ENCODE measurements at regions not wholly inside any gene's neighbourhood (a gene's known extent, or its start where the extent isn't known, plus 50 kb on each side); places are given as distances from the start of the nearest gene placed in this dataset.
A peak's percentile ranks its signal among the peaks of the same experiment; 100 is the strongest.
"Not testable (repeated sequence)": the region's sequence is repeated elsewhere in the genome, so short reads cannot be mapped to it uniquely, and the experiment has no call there.

DNA sequence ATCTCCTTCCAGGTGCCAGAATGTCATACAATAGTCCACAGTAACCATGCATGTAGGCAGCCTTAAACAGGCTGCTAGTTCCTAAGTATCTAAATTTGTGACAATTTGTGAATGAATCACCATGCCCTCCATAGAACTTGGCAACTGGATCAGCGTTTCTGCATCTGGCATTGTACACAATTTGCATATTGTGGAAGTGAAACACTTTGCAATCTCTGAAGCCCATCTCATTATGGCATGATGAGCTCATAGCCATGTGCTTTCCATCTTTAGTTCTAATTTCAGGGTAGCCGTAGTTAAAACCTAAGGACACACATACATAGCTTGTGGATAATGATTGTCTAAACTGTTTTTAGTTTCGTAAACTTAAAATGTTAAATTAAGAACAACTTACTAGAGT is 573.6 kb downstream of the PPP4R3C start:
- DNase-seq (ENCODE audit: low read depth, low spot score), result peak; percentile 4

DNA sequence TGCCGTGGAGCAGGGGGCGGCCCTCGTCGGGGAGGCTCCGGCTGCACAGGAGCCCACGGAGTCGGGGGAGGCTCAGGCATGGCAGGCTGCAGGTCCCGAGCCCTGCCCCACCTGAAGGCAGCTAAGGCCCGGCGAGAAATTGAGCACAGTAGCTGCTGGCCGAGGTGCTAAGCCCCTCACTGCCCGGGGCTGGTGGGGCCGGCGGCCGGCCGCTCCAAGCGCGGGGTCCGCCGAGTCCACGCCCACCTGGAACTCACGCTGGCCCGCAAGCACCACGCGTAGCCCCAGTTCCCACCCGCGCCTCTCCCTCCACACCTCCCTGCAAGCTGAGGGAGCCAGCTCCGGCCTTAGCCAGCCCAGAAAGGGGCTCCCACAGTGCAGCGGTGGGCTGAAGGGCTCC is 589.4 kb downstream of the PPP4R3C start:
- no peak for DNase-seq (ENCODE audit: low read depth, low spot score)

DNA sequence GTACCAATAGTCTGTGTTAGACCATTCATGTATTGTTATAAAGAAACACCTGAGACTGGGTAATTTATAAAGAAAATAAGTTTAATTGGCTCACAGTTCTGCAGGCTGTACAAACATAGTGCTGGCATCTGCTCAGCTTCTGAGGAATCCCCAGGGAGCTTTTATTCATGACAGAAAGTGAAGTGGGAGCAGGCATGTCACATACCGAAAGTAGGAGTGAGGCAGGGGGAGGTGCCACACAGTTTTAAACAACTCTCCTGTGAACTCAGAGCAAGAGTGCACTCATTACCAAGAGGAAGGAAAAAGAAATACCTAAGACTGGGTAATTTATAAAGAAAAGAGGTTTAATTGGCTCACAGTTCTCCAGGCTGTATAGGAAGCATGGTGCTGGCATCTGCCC is 591.2 kb downstream of the PPP4R3C start:
- no peak for DNase-seq (ENCODE audit: low read depth, low spot score)

DNA sequence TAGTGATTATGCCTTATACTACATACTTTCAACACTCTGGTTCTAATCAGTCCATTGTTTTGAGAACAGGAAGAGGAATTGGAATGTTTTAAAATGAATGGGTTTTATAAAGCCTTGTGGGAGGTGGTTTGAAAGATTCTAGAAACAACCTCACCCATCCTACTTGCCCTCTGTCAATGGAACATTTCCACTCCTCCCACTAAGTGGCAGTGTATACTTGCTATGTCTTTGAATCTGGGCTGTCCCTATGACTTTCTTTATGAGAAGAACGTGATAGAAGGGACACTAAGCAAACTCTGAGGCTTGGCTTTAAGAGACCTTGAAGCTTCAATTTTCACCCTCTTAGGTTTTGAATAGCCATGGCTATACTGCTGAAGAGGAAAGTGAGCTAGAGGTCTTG is 611.2 kb downstream of the PPP4R3C start:
- DNase-seq (ENCODE audit: low read depth, low spot score), result peak; percentile 41

DNA sequence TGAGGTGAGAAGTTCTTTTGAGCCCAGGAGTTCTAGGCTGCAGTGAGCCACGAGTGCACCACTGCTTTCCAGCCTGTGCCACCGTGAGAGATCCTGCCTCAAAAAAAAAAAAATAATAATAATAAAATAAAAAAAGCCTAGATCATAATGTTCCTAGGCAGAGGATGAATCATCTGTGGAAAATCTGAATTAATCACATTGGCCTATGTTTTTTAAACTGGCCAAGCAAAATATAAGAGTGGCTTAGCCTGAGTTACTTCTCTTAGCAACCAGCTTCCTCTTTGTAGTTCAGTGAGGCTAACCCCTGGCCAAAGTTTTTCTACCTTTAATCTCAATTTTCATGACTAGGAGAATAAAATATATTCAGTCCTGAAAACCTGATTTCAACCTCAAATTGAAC is 614.6 kb downstream of the PPP4R3C start:
- peak; percentile 40 for DNase-seq (ENCODE audit: low read depth, low spot score)

DNA sequence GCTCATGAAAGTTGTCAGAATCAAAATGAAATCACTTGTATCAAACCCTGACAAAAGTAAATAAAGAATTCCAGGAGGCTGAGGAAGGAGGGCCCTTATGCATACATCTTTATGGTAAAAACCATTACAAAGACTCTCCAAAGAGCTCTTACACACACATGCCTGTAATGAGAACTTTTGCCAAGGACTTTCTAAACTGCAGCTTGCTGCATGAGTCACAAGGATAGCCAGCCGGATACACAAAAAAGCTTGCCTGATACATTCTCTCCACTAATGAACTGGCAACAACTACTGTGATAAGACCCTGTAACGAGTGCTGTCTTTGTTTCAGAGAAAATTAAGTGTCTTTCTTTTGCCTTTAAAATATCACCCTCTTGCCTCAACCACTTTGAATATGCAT is 618.1 kb downstream of the PPP4R3C start:
- peak; percentile 70 for DNase-seq (ENCODE audit: low read depth, low spot score)

DNA sequence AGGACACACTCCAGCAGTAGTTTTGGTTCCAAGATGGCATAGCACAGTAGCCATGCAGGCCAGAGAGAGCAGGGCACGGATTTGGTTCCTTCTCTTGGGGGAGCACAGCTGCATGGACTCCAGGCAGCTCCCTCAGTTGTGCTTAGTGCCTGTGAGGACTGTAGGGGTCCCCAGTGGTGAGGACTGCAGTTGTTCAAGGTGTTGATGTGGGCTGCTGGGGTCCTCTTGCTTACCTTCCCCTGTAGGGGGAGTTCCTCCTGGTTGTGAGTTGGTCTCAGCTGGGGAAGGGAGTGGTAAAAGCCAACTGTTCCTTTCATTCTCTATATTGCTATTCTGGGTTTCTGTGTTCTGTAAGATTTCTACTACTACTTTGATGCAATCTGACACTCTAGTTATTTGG is 606.5 kb downstream of the MAGEB5 start:
- no peak for DNase-seq (ENCODE audit: low read depth, low spot score)

DNA sequence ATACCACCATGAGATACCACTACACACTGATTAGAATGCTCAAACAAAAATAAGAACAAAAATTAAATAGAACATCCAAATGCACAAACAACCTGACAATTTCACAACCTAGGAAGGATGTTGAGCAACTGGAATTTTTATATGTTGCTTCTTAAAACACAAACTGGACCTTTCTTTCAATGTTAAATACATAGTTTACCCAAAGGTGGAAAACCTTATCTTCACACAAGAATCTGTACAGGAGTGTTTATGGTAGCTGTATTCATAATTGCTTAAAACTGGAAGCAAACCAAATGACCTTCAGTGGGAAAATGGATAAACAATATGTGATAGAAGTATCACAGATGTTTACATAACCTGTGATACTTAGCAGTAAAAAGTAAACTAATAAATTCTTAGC is 573.8 kb downstream of the MAGEB5 start:
- DNase-seq (ENCODE audit: low read depth, low spot score), result no peak

- no peak for DNase-seq (ENCODE audit: low read depth, low spot score)
Observed at GRCh38 chrX:26788402-26788998, 572.5 kb downstream of the MAGEB5 start.

GRCh38 chrX:26783512-26784225 is 567.7 kb downstream of the MAGEB5 start:
- peak; percentile 49 for DNase-seq (ENCODE audit: low read depth, low spot score)

GRCh38 chrX:26778320-26778888 is 562.4 kb downstream of the MAGEB5 start:
- DNase-seq (ENCODE audit: low read depth, low spot score), result no peak

- DNase-seq (ENCODE audit: low read depth, low spot score), result no peak
Observed at GRCh38 chrX:26762253-26762652, 546.3 kb downstream of the MAGEB5 start.

DNA sequence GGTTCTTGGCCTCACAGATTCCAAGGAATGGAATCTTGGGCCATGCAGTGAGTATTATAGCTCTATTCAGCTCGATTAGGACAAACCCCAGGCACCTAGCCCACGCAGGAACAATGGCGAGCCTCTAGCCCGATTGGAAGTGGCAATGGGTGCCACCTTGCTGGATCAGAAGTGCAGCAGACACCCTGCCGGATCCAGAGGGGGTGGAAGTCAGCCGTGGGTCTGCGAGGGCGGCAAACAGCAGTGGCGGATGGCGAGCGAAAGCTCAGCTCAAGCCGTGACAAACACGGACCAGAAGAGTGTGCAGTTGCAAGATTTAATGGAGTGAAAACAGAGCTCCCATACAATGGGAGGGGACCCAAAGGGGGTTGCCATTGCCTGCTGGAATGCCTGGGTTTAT is 539.8 kb downstream of the MAGEB5 start:
- not testable (repeated sequence) for DNase-seq (ENCODE audit: low read depth, low spot score)

DNA sequence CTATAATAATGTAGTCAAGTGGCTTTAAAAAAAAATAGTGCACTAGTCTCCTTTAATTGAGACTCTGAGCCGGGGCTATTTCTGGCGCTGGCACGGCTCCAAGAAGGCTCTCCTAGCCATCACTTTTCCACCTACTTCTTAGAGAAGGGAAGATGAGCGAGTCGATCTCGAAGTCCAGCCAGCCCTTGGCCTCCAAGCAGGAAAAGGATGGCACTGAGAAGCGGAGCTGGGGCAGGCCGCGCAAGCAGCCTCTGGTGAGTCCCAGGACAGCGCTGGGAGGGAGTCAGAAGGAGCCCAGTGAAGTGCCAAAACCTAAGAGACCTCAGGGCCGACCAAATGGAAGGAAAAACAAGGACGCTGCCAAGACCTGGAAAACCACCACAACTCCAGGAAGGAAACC is 531.9 kb downstream of the MAGEB5 start:
- no peak for DNase-seq (ENCODE audit: low read depth, low spot score)

DNA sequence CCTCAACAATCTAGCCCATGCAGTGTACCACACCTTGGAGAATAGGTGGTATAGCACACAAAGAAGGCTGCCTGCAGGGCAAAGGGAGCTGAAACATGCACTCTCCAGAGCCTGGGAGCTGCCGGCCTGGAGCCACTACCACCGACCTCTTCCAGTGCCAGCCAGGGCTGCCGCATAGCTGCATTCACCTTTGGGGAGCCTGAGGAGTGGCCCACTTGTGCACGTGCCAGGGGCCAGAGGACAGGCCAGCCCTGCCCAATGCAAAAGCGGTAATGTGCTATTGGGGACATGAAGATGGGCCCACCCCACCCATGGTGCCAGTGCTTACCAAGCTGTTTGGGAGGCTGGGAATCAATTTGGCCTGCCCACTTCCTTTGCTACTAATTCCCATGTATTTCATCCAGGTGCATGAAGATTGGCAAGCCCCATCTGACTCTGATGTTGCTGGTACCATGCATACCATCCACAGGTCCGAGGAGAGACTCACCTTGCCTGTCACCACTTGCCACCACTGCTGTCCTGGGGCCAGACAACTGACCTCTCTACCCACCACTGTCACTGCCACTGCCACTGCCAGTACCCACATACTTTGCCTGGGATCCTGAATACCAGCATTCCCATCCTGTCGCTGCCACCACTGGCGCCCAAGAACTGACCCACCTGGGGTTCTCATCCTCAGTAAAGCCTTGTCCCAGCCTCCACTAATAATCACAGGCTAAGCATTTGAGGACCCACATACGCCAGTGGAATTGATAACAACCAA is 506.9 kb downstream of the MAGEB5 start:
- DNase-seq (ENCODE audit: low read depth, low spot score), result no peak

DNA sequence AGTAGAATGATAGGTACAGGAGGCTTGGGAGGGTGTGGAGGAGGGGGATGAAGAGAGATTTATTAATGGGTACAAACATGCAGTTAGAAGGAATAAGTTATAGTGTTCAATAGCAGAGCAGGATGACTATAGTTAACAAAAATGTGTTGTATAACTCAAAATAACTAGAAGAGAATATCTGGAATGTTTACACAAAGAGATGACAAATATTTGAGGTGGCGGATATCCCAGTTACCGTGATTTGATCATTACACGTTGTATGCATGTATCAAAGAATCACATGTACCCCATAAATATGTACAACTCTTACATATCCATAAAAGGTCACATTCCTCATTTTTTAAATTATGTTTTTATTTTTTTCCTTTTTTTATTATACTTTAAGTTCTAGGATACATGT is 456.6 kb downstream of the MAGEB5 start:
- DNase-seq (ENCODE audit: low read depth, low spot score), result peak; percentile 3

DNA sequence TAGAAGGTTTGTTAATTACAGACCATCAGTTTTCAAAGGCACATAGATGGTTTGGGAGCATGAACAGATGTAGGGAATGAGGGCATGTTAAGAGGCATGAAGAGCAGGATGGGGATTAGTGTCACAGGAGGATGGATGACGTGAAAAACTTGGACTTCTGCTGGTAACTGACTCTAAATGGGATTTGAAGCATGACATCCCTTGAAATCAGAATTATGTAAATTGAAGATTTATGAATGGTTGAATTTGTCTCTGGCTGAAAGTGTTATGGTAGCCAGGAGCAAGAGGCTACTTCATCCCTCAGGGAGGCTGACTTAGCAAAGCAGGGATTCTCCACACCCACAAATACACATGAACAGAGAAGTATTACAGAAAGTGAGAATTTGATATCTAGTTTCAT is 454.6 kb downstream of the MAGEB5 start:
- DNase-seq (ENCODE audit: low read depth, low spot score), result no peak

GRCh38 chrX:26664919-26665318 is 448.9 kb downstream of the MAGEB5 start:
- DNase-seq (ENCODE audit: low read depth, low spot score), result no peak

DNA sequence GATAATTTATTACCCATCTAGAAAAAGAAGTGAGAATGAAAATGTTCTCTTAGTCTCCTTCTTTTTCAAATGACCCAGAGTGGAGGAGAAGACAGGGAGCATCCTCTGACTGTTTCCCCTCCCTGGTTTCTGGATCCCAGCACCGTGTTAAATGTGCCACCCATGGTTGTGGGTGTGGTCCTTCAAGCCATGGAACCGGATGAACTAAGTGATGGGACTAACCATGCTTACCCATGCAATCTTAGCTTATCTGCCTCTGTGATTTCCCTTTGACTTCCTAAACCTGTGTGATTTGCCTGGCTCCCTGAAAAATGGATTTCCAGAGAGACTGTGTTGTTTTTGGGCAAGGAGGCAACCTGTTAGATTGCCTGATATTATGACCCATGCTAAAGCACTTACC is 437.1 kb downstream of the MAGEB5 start:
- DNase-seq (ENCODE audit: low read depth, low spot score), result peak; percentile 11

GRCh38 chrX:26651755-26652154 is 435.8 kb downstream of the MAGEB5 start:
- DNase-seq (ENCODE audit: low read depth, low spot score), result no peak

- DNase-seq (ENCODE audit: low read depth, low spot score), result peak; percentile 7
Observed at GRCh38 chrX:26649534-26649933, 433.6 kb downstream of the MAGEB5 start.

DNA sequence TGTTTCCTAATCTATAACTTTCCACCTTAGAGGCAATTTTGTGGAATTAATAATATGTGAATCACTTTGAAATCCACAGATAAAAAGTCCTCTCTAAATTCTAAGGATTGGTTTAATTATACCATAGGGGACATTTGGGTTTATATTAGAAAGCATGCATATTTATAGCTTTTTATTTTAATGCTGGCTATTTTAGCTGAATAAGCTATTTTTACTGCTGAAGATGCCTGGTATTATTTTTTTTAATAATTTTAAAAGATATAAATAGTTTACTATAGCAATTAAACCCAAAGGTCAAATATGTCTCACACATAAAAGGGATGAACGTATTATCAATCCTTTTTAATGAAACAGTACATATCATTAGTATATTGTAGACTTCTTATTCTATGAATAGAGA is 415.4 kb downstream of the MAGEB5 start:
- DNase-seq (ENCODE audit: low read depth, low spot score), result no peak

GRCh38 chrX:26613956-26614355 is 398.0 kb downstream of the MAGEB5 start:
- DNase-seq (ENCODE audit: low read depth, low spot score), result no peak
